BLaER1 treated with 17β-estradiol and CSF1 and Interleukin-3, amounts not matched to agents 10 nM and 100 nM (cell line): ENCODE measurements at regions not wholly inside any gene's neighbourhood (a gene's known extent, or its start where the extent isn't known, plus 50 kb on each side); places are given as distances from the start of the nearest gene placed in this dataset.
"Not testable (repeated sequence)": the region's sequence is repeated elsewhere in the genome, so short reads cannot be mapped to it uniquely, and the experiment has no call there.

ENCODE experiments used
- H3K27ac ChIP-seq, 11 experiments: shearing (Covaris generic); formaldehyde crosslinking; 2 replicates each; pipeline ENCODE4 v1.8.1; 2022
- H3K27me3 ChIP-seq, 11 experiments: shearing (Covaris generic); formaldehyde crosslinking; 2 replicates each; pipeline ENCODE4 v1.8.1; 2022
- H3K36me3 ChIP-seq, 11 experiments: shearing (Covaris generic); formaldehyde crosslinking; 2 replicates each; pipeline ENCODE4 v1.8.1; 2022
- H3K4me1 ChIP-seq, 10 experiments: shearing (Covaris generic); formaldehyde crosslinking; 2 replicates each; pipeline ENCODE4 v1.8.1; 2022
- H3K4me2 ChIP-seq, 11 experiments: shearing (Covaris generic); formaldehyde crosslinking; 2 replicates each; pipeline ENCODE4 v1.8.1; 2022
- H3K4me3 ChIP-seq, 10 experiments: shearing (Covaris generic); formaldehyde crosslinking; 2 replicates each; pipeline ENCODE4 v1.8.1; 2022
- H3K9ac ChIP-seq, 11 experiments: shearing (Covaris generic); formaldehyde crosslinking; 2 replicates each; pipeline ENCODE4 v1.8.1; 2022
- H3K9me3 ChIP-seq, 11 experiments: shearing (Covaris generic); formaldehyde crosslinking; replicated peaks in 1 of 11; 2 replicates each; pipeline ENCODE4 v1.8.1; 2022
- H4K20me1 ChIP-seq, 11 experiments: shearing (Covaris generic); formaldehyde crosslinking; 2 replicates each; pipeline ENCODE4 v1.8.1; 2022
- Cebpa-rat ChIP-seq, 11 experiments: shearing (Covaris generic); IDR thresholded peaks; 2 replicates each; pipeline ENCODE4 v1.8.1; 2022

DNA sequence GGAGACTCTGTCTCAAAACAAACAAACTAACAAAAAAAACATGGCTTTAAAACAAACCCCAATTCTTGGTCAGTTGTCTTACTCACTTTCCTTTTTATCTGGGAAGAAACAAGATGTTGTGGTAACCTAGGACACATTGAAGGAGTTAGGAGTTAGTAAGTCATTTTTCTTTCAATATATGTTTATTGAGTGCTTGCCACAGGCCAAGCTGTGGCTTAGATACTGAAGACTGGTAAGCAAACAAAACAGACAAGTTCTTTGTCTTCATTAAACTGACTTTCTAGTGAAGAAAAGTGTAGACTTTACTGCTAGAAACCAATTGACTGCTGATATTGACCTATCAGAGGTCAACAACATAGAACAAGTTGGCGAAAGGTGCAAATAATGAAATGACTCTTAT is 1228.3 kb upstream of the FAM98A start:
- Histone ChIP-seq H3K27me3 (no peaks in the 10 kb centered on the region), H3K4me2 (no peak overlapping the region), H3K9ac (no peak overlapping the region), H4K20me1 (no peaks in the 10 kb centered on the region), H3K9me3 (0 out of 22 replicates have a peak, but pooled peaks cover 0 to 5% (median 0%) of the 10 kb centered on the region in 11 experiments), H3K4me3 (no peak overlapping the region), H3K4me1 (no peaks in the 10 kb centered on the region), H3K36me3 (no peaks in the 10 kb centered on the region), H3K27ac (no peak overlapping the region)
- TF ChIP-seq Cebpa-rat (IDR thresholded peaks at IDR 0.05): no peak

DNA sequence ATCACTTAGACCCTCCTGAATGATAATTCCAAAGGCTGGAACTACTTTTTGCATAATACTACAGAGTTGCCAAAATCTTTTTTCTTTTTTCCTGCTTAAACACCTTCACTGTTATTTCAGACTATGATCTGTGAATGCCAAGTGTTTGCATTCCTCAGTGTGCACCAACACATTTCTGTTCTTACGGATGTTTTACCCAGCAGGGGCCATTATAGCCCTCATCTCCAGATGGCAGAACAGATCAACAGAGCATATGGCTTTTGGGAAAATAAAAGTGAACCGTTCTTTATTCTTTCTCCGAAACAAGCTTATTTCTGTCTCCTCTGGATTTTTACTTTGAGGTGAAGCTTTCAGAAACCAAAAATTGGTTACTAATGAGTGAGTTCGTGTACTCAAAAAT is 1226.6 kb upstream of the FAM98A start:
- H3K27ac ChIP-seq: no peak overlapping the region
- no peak for TF ChIP-seq Cebpa-rat (IDR thresholded peaks at IDR 0.05)

DNA sequence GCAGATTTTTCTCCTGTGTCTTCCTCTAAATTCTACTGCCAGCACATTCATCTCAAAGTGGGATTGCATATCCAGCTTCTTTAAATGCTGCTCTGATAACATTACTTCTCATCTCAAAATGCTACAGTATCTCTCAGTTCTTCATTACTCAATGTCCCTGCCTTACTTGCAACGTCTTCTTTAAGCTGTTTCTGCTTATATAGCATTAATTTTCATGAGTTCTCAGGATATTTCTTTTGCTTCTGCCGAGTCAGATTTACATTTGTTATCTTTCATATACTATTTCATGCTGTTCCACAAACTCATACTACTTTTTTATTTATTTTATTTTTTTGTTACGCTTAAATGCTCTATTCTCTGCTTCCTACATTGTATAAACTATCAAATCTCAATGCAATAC is 1223.5 kb upstream of the FAM98A start:
- TF ChIP-seq Cebpa-rat (IDR thresholded peaks at IDR 0.05): no peak
- Histone ChIP-seq H3K4me2 (no peak overlapping the region), H3K36me3 (no peaks in the 10 kb centered on the region), H3K27ac (no peak overlapping the region), H4K20me1 (no peaks in the 10 kb centered on the region), H3K9ac (no peak overlapping the region), H3K9me3 (no peaks in the 10 kb centered on the region), H3K27me3 (no peaks in the 10 kb centered on the region), H3K4me3 (no peak overlapping the region), H3K4me1 (no peaks in the 10 kb centered on the region)

More for the DNA sequence above, 1226.6 kb upstream of the FAM98A start:
- no peaks in the 10 kb centered on the region for H4K20me1 ChIP-seq
- no peak overlapping the region for H3K4me2 ChIP-seq
- H3K4me1 ChIP-seq: no peaks in the 10 kb centered on the region
- H3K9me3 ChIP-seq: 0 out of 22 replicates have a peak, but pooled peaks cover 0 to 5% (median 0%) of the 10 kb centered on the region in 11 experiments
- H3K36me3 ChIP-seq: no peaks in the 10 kb centered on the region
- no peak overlapping the region for H3K9ac ChIP-seq
- H3K4me3 ChIP-seq: no peak overlapping the region
- H3K27me3 ChIP-seq: no peaks in the 10 kb centered on the region

DNA sequence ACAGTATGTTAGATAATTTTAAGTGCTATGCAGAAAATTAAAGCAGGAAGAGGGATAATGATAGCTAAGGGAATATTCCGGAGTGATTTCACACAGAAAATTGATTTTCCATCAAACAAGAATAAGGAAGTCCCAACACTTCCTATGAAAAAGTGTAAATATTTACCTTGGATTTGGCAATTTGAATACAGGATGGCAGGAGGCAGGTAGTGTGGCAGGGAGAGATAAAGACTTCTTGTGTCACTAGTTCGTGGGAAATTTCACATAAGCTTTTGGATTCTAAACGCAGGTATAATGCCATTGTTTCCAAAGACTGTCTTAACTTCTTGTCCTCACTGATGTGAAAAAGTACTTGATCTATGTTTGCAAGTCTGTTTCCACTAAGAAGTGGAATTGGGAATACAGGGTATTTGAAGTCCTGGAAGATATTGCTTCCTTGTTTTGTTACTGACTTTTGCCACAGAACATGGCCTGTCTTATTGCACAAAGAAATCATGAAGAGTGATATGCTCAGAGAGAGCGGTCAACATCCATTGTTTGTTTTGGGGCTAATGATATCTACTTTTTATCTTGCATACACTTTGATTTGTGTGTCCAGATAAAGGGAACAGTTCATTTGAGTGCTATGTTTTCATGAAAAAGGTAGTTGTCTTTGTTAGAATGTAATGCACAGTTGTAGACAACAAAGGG is 1216.1 kb upstream of the FAM98A start:
- no peaks in the 10 kb centered on the region for H3K4me1 ChIP-seq
- H3K4me3 ChIP-seq: no peak overlapping the region
- no peaks in the 10 kb centered on the region for H3K27me3 ChIP-seq
- no peaks in the 10 kb centered on the region for H3K9me3 ChIP-seq
- no peak overlapping the region for H3K9ac ChIP-seq
- H4K20me1 ChIP-seq: no peaks in the 10 kb centered on the region
- H3K4me2 ChIP-seq: no peak overlapping the region
- TF ChIP-seq Cebpa-rat (IDR thresholded peaks at IDR 0.05): no peak
- H3K27ac ChIP-seq: no peak overlapping the region
- no peaks in the 10 kb centered on the region for H3K36me3 ChIP-seq

DNA sequence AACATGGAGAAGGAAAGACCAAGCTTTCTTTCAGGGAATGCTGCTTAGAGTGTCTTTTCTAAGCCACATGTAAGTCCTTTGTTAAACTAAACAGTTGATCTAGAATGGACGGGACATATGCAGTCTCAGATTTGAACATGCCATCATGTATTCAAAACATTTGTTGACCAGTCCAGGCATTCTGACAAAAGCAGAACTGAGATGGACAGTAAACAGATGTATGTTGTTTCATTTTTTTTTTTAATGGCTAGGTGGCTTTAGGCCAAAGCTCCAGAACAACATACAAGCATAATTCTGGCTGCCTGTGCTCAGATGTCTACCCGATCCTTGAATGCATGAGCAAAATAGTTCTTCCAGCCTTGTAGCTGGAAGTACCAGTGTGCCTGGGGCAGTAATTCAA is 1211.4 kb upstream of the FAM98A start:
- Histone ChIP-seq H3K4me2 (no peak overlapping the region), H3K27ac (no peak overlapping the region), H3K36me3 (no peaks in the 10 kb centered on the region), H3K4me3 (no peak overlapping the region), H3K27me3 (no peaks in the 10 kb centered on the region), H3K9me3 (no peaks in the 10 kb centered on the region), H4K20me1 (no peaks in the 10 kb centered on the region), H3K4me1 (no peaks in the 10 kb centered on the region), H3K9ac (no peak overlapping the region)
- no peak for TF ChIP-seq Cebpa-rat (IDR thresholded peaks at IDR 0.05)

DNA sequence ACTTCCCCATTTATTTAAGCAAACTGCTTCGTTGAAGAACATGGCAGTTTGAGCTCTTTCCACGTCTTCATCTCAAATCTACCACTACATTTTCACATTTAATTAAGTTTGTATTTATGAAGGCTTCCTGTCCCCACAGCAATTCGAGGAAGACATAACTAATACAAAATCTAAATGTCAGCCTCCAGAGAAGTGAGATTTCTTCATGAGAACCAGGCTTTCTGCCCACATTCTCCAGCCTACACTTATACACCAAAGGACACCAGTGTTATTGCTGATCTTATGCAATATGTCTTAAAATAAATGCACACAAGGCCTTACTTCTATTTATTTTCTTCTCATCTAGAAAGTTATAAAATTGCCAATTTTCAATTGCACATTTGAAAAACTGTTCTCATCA is 1209.3 kb upstream of the FAM98A start:
- H3K9me3 ChIP-seq: no peaks in the 10 kb centered on the region
- H3K27me3 ChIP-seq: no peaks in the 10 kb centered on the region
- no peaks in the 10 kb centered on the region for H3K36me3 ChIP-seq
- H3K4me1 ChIP-seq: no peaks in the 10 kb centered on the region
- no peak overlapping the region for H3K9ac ChIP-seq
- H3K4me2 ChIP-seq: no peak overlapping the region
- TF ChIP-seq Cebpa-rat (IDR thresholded peaks at IDR 0.05): no peak
- no peaks in the 10 kb centered on the region for H4K20me1 ChIP-seq
- H3K27ac ChIP-seq: no peak overlapping the region
- no peak overlapping the region for H3K4me3 ChIP-seq

DNA sequence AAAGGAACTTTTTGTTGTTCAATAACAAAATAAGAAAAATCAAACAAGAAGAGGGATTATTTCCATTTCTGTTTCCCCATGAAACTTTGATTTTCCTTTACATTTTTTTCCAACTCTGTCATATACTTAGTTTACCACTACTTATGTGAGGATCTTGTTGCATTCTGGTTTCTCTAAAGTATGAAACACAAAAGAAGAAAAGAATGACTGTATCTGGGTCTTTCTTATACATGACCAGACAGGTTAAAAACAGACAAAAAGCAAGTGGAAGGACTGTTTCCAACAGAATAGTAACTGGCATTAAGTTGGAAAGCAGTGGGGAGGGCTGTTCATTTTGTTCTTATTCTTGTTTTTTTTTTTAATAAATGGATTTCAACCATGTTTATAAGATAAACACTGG is 1207.8 kb upstream of the FAM98A start:
- Histone ChIP-seq H4K20me1 (no peaks in the 10 kb centered on the region), H3K27ac (no peak overlapping the region), H3K9me3 (no peaks in the 10 kb centered on the region), H3K27me3 (no peaks in the 10 kb centered on the region), H3K4me2 (no peak overlapping the region), H3K4me1 (no peaks in the 10 kb centered on the region), H3K36me3 (no peaks in the 10 kb centered on the region), H3K9ac (no peak overlapping the region), H3K4me3 (no peak overlapping the region)
- TF ChIP-seq Cebpa-rat (IDR thresholded peaks at IDR 0.05): no peak

DNA sequence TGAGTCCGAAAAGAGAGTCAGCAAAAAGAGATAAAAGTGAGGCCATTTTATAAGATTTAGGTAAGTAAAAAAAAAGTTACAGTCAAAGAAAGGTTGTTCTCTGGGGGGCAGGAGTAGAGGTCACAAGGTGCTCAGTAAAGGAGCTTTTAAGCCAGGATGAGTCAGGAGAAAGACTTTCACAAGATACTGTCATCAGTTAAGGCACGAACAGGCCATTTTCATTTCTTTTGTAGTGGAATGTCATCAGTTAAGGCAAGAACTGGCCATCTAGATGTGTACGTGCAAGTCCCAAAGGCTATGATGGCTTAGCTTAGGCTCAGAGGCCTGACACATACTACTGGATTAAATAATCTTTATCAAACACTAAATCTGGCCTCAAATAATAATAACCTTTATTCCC is 1207.3 kb upstream of the FAM98A start:
- no peaks in the 10 kb centered on the region for H3K9me3 ChIP-seq
- H3K4me2 ChIP-seq: no peak overlapping the region
- no peaks in the 10 kb centered on the region for H4K20me1 ChIP-seq
- H3K36me3 ChIP-seq: no peaks in the 10 kb centered on the region
- no peak overlapping the region for H3K9ac ChIP-seq
- no peaks in the 10 kb centered on the region for H3K4me1 ChIP-seq
- no peak overlapping the region for H3K27ac ChIP-seq
- TF ChIP-seq Cebpa-rat (IDR thresholded peaks at IDR 0.05): no peak
- H3K27me3 ChIP-seq: no peaks in the 10 kb centered on the region
- no peak overlapping the region for H3K4me3 ChIP-seq

DNA sequence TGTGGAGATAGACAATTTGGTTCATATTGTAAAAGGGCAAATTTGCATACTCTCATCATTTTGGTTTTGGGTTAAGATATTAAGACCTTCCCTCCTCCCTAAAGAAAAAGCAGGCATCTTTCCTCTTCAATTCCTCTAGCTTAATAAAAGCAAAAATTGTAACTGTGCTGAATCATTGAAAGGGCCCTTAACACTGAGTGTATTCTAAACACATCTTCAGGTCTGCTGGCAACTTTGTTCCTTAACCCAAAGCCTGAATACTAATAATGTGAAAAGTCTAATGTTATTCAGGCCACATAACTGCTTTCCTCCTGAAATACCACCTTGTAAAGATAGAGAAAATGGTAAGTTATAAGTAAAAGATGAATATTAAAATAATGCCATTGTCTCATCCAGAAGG is 1200.5 kb upstream of the FAM98A start:
- no peaks in the 10 kb centered on the region for H3K36me3 ChIP-seq
- H3K27ac ChIP-seq: no peak overlapping the region
- no peak for TF ChIP-seq Cebpa-rat (IDR thresholded peaks at IDR 0.05)
- H3K4me2 ChIP-seq: no peak overlapping the region
- no peaks in the 10 kb centered on the region for H3K27me3 ChIP-seq
- H3K9ac ChIP-seq: no peak overlapping the region
- no peaks in the 10 kb centered on the region for H4K20me1 ChIP-seq
- no peaks in the 10 kb centered on the region for H3K4me1 ChIP-seq
- H3K9me3 ChIP-seq: no peaks in the 10 kb centered on the region
- no peak overlapping the region for H3K4me3 ChIP-seq

DNA sequence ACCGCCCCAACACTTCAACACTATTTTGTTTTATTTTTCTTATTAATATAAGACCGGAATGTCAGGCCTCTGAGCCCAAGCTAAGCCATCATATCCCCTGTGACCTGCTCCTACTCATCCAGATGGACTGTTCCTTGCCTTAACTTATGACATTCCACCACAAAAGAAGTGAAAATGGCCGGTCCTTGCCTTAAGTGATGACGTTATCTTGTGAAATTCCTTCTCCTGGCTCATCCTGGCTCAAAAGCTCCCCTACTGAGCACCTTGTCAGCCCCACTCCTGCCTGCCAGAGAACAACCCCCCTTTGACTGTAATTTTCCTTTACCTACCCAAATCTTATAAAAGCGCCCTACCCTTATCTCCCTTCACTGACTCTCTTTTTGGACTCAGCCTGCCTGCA is 1196.5 kb upstream of the FAM98A start:
- not testable (repeated sequence) for H3K4me3 ChIP-seq, H3K9ac ChIP-seq, H3K27me3 ChIP-seq, H4K20me1 ChIP-seq, H3K4me2 ChIP-seq, H3K4me1 ChIP-seq, H3K27ac ChIP-seq, H3K36me3 ChIP-seq, H3K9me3 ChIP-seq
